Naive thymus-derived CD8-positive, alpha-beta T cell (primary cell): ENCODE measurements at regions not wholly inside any gene's neighbourhood (a gene's known extent, or its start where the extent isn't known, plus 50 kb on each side); places are given as distances from the start of the nearest gene placed in this dataset.

ENCODE experiments used
- ATAC-seq, 2 donors: fragments of 150-1000 bp; cut with Tn5 transposase in 1 of 2; sonication (Bioruptor Pico), chemical (Tn5 transposase) in 1 of 2; 1 replicate in 1 of 2; 2 replicates in 1 of 2; pipeline ENCODE4 v1.10.0; 2021; ENCODE audit warnings: mild to moderate bottlenecking in 2 of 2, moderate library complexity in 2 of 2
- POLR2A ChIA-PET: fragments of 350-600 bp; sonication (Branson Sonifier 250); formaldehyde crosslinking; loops from one replicate; lab custom pipeline; 2021; ENCODE audit warnings: antibody characterized with exemption; lab: Charles Lee
- DNase-seq, 10 donors: peaks; one replicate each; pipeline versions ENCODE4 v3.0.0 to v3.0.0-alpha.2; 2020 to 2022
- H3K27ac Mint-ChIP-seq, 10 donors: one replicate each; pipeline ENCODE4 v1.8.0; 2020 to 2022; ENCODE audit warnings: mild to moderate bottlenecking in 10 of 10, mixed read lengths in 10 of 10, moderate library complexity in 4 of 10, inconsistent platforms in 1 of 10
- H3K27me3 Mint-ChIP-seq, 5 donors: one replicate each; pipeline ENCODE4 v1.8.0; 2021 to 2022; ENCODE audit warnings: mixed read lengths in 5 of 5
- H3K36me3 Mint-ChIP-seq, 3 donors: one replicate each; pipeline ENCODE4 v1.8.0; 2020 to 2022; ENCODE audit warnings: mixed read lengths in 3 of 3, mild to moderate bottlenecking in 2 of 3, inconsistent platforms in 1 of 3
- H3K4me1 Mint-ChIP-seq, 4 donors: one replicate each; pipeline ENCODE4 v1.8.0; 2021 to 2022; ENCODE audit warnings: mixed read lengths in 4 of 4
- H3K4me3 Mint-ChIP-seq, 10 donors: one replicate each; pipeline ENCODE4 v1.8.0; 2020 to 2022; ENCODE audit warnings: mild to moderate bottlenecking in 10 of 10, mixed read lengths in 10 of 10, moderate library complexity in 6 of 10, inconsistent platforms in 1 of 10
- H3K9me3 Mint-ChIP-seq, 9 donors: one replicate each; pipeline ENCODE4 v1.8.0; 2020 to 2022; ENCODE audit warnings: mixed read lengths in 9 of 9, mild to moderate bottlenecking in 3 of 9, inconsistent platforms in 1 of 9, moderate library complexity in 1 of 9

GRCh38 chr18:24941174-24941951 lies 410.6 kb downstream of the ZNF521 start:
- Mint-ChIP-seq H3K36me3 (no peaks in the 10 kb centered on the region), H3K4me3 (no peak overlapping the region), H3K27me3 (peaks cover 0 to 6% (median 0%) of the 10 kb centered on the region in 5 donors), H3K4me1 (no peaks in the 10 kb centered on the region), H3K9me3 (peaks cover 0 to 2% (median 0%) of the 10 kb centered on the region in 9 donors), H3K27ac (no peak overlapping the region)
- DNase-seq, result no peak
- POLR2A ChIA-PET, result no interaction called here
- no peak for ATAC-seq

- peaks cover 0 to 2% (median 0%) of the 10 kb centered on the region in 9 donors for H3K9me3 Mint-ChIP-seq
- DNase-seq (no peak), ATAC-seq (no peak)
- no peak overlapping the region for H3K4me3 Mint-ChIP-seq
- no peaks in the 10 kb centered on the region for H3K36me3 Mint-ChIP-seq
- no peaks in the 10 kb centered on the region for H3K4me1 Mint-ChIP-seq
- POLR2A ChIA-PET, result no interaction called here
- no peak overlapping the region for H3K27ac Mint-ChIP-seq
- peaks cover 0 to 6% (median 0%) of the 10 kb centered on the region in 5 donors for H3K27me3 Mint-ChIP-seq
These were observed 409.8 kb downstream of the ZNF521 start for GRCh38 chr18:24942144-24942543.

DNA sequence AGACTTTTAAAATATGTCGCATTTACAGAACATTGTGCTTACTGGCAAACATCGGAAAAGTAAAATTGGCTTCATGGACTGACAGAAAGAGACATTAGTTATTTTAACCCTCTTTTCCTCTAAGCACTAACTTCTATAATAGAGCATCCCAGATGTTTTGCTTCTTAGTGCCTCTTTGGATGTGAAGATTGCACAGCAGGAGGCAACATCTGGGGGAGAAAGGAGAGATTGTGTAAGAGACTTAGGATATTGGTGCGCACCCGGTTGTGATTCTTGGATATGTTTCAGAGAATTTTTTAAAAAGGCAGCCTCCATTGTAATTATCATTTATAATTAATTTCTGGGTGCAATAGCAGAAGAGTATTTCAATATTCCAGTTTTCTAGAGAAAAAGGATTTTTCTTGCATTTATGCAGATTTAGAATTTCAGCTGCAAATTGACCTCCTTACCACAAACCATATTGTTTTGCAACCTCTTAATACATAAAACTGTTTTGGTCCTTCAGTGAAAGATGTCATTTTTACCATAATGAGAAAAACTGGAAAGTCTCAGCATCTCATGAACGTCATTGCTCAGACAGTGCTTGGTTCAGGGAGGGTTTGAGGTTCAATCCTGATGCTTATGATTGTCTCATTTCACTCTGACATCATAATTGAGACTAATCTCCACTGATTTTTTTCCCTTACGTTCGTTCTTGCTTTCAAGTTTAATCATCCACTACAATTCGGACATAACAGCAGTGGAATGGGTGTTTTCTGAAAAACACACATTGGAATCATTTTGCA lies 404.3 kb downstream of the ZNF521 start:
- Mint-ChIP-seq H3K4me3 (no peak overlapping the region), H3K4me1 (no peaks in the 10 kb centered on the region), H3K36me3 (no peaks in the 10 kb centered on the region)

GRCh38 chr18:24949908-24950307 lies 402.1 kb downstream of the ZNF521 start:
- Mint-ChIP-seq H3K36me3 (no peaks in the 10 kb centered on the region), H3K27ac (no peak overlapping the region), H3K4me3 (no peak overlapping the region), H3K4me1 (no peaks in the 10 kb centered on the region), H3K27me3 (peaks cover 0 to 2% (median 0%) of the 10 kb centered on the region in 5 donors), H3K9me3 (peaks cover 0 to 2% (median 0%) of the 10 kb centered on the region in 9 donors)
- DNase-seq, result no peak
- POLR2A ChIA-PET, result no interaction called here
- ATAC-seq, result no peak

More for the DNA sequence above, 404.3 kb downstream of the ZNF521 start:
- H3K27ac Mint-ChIP-seq, result no peak overlapping the region
- H3K27me3 Mint-ChIP-seq, result peaks cover 0 to 6% (median 0%) of the 10 kb centered on the region in 5 donors
- no peak for DNase-seq
- no peak for ATAC-seq
- peaks cover 0 to 2% (median 0%) of the 10 kb centered on the region in 9 donors for H3K9me3 Mint-ChIP-seq
- POLR2A ChIA-PET, result no interaction called here

DNA sequence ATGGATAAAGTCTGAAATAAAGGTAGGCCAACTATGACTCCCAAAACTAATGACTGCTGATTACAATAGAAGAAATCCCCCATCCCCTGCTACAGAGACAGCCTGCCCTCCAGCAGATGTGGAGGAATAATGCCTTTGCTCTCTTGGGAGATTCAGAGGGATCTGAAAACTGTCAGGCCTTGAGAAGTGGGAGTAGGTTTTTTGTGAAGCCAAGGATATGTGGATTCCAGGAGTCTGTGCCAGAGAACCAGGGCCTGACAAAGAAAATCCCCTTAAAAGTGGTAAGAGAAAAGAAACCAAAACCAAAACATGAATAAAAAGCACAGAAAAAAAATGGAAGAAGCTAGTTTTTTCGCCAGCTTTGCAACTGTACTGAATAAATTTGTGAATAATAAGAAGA lies 397.6 kb downstream of the ZNF521 start:
- POLR2A ChIA-PET, result no interaction called here
- no peaks in the 10 kb centered on the region for H3K36me3 Mint-ChIP-seq
- ATAC-seq, result no peak

GRCh38 chr18:24958001-24958400 lies 394.0 kb downstream of the ZNF521 start:
- peaks cover 0 to 2% (median 0%) of the 10 kb centered on the region in 9 donors for H3K9me3 Mint-ChIP-seq
- POLR2A ChIA-PET, result no interaction called here
- no peaks in the 10 kb centered on the region for H3K36me3 Mint-ChIP-seq
- H3K4me3 Mint-ChIP-seq, result no peak overlapping the region
- peaks cover 0 to 3% (median 0%) of the 10 kb centered on the region in 5 donors for H3K27me3 Mint-ChIP-seq
- DNase-seq (no peak), ATAC-seq (no peak)
- H3K4me1 Mint-ChIP-seq, result no peaks in the 10 kb centered on the region
- no peak overlapping the region for H3K27ac Mint-ChIP-seq

More for the DNA sequence above, 397.6 kb downstream of the ZNF521 start:
- H3K9me3 Mint-ChIP-seq, result peaks cover 0 to 2% (median 0%) of the 10 kb centered on the region in 9 donors
- no peak overlapping the region for H3K4me3 Mint-ChIP-seq
- no peaks in the 10 kb centered on the region for H3K4me1 Mint-ChIP-seq
- DNase-seq, result no peak
- H3K27me3 Mint-ChIP-seq, result peaks cover 0 to 3% (median 0%) of the 10 kb centered on the region in 5 donors
- no peak overlapping the region for H3K27ac Mint-ChIP-seq

GRCh38 chr18:24959051-24959476 lies 392.9 kb downstream of the ZNF521 start:
- Mint-ChIP-seq H3K4me3 (no peak overlapping the region), H3K36me3 (no peaks in the 10 kb centered on the region), H3K27me3 (peaks cover 0 to 3% (median 0%) of the 10 kb centered on the region in 5 donors), H3K27ac (no peak overlapping the region), H3K4me1 (peaks cover 0 to 3% (median 0%) of the 10 kb centered on the region in 4 donors), H3K9me3 (peaks cover 0 to 2% (median 0%) of the 10 kb centered on the region in 9 donors)
- POLR2A ChIA-PET, result no interaction called here
- no peak for ATAC-seq
- no peak for DNase-seq

DNA sequence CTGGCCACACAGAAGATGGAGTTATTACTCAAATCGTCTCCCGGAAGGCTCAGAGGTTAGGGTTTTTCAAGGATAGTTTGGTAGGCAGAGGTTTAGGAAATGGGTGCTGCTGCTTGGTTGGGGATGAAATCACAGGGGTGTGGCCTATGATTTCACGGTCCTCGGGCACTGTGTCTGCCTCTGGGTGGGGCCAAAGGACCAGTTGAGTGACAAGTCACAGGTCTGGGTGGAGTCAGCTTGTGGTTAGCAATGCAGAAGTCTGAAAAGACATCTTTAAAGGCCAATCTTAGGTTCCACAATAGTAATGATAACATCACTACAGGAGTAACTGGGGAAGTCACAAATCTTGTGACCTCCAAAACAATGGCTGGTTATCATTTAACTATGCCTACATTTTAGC lies 387.8 kb downstream of the ZNF521 start:
- ATAC-seq (no peak), DNase-seq (peak in 1 of 10 donors; percentile 21)
- no peaks in the 10 kb centered on the region for H3K36me3 Mint-ChIP-seq
- H3K9me3 Mint-ChIP-seq, result peaks cover 0 to 14% (median 1%) of the 10 kb centered on the region in 9 donors
- no peak overlapping the region for H3K4me3 Mint-ChIP-seq
- peaks cover 0 to 5% (median 0%) of the 10 kb centered on the region in 5 donors for H3K27me3 Mint-ChIP-seq
- H3K4me1 Mint-ChIP-seq, result peaks cover 0 to 9% (median 0%) of the 10 kb centered on the region in 4 donors
- POLR2A ChIA-PET, result no interaction called here
- H3K27ac Mint-ChIP-seq, result peak overlapping the region in 1 of 10 donors; percentile 34

DNA sequence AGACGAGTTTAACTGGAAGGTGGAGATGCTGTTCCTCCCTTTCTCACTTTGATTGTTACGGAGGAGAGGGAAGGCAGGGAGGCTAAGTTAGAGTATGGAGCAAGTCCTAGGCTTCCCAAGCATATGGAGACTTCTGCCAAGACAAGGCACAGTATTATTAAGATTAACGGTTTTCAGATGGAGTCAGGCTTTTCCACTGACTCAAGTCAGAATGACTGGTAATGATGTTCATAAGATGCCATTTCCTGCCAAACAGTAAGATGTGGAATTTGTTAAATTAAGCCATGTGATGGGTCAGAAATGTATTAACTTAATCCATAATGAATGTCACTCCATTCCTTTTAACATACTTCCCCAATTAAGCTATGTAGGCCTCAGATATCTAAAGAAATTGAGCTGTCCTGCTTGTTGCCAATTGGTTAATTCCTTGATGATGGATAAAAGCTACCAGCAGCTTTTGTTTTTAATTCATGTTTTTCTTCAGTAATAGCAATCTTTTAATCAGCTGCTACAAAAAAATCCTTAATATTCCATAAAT lies 383.7 kb downstream of the ZNF521 start:
- no peaks in the 10 kb centered on the region for H3K36me3 Mint-ChIP-seq

DNA sequence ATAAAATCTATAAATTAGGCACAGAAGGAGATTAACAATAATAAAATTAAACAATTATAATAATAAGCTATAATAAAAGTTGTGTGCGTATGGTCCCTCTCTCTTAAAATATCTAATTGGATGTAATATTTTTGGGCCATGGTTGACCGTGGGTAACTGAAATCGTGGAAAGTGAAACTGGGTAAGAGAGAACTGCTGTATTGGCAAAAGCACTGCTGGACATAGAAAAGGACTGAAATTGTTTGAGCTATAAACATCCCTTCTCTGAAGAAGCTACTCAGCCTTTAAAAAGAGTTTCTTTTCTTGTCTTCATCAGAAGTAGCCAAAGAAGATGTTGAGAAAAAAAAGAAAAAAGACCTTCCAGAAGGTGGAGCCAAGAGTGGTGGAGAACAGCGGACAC lies 379.4 kb downstream of the ZNF521 start:
- ATAC-seq, result no peak
- DNase-seq, result no peak
- H3K4me3 Mint-ChIP-seq, result no peak overlapping the region
- POLR2A ChIA-PET, result no interaction called here
- peaks cover 0 to 11% (median 0%) of the 10 kb centered on the region in 9 donors for H3K9me3 Mint-ChIP-seq
- H3K27me3 Mint-ChIP-seq, result peaks cover 0 to 4% (median 0%) of the 10 kb centered on the region in 5 donors
- H3K27ac Mint-ChIP-seq, result no peak overlapping the region
- H3K36me3 Mint-ChIP-seq, result no peaks in the 10 kb centered on the region
- H3K4me1 Mint-ChIP-seq, result no peaks in the 10 kb centered on the region

More for the DNA sequence above, 383.7 kb downstream of the ZNF521 start:
- Mint-ChIP-seq H3K4me3 (no peak overlapping the region), H3K27me3 (peaks cover 0 to 6% (median 0%) of the 10 kb centered on the region in 5 donors), H3K4me1 (peaks cover 0 to 9% (median 0%) of the 10 kb centered on the region in 4 donors), H3K27ac (no peak overlapping the region), H3K9me3 (peaks cover 0 to 21% (median 1%) of the 10 kb centered on the region in 9 donors)
- DNase-seq (no peak), ATAC-seq (no peak)
- POLR2A ChIA-PET, result no interaction called here

DNA sequence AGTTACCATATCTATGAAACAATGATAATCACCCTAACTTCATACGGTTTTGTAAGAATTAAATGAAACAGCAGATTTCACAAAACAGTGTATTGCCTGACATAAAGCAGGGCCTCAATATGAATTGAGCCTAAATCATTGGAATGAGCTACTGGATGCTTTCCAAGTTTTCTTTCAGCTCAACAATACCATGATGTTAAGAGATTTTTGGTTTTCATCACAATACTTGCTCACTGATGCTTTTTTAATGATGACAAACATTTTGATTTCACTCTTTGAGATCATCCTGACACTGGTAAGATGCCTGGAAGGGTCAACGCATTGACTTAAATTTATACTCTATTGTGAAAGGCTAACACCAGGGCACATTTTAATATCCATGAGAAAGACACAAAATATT lies 377.5 kb downstream of the ZNF521 start:
- POLR2A ChIA-PET, result no interaction called here
- no peak for DNase-seq
- H3K4me3 Mint-ChIP-seq, result no peak overlapping the region
- no peaks in the 10 kb centered on the region for H3K4me1 Mint-ChIP-seq
- ATAC-seq, result no peak
- no peaks in the 10 kb centered on the region for H3K36me3 Mint-ChIP-seq
- peaks cover 0 to 11% (median 0%) of the 10 kb centered on the region in 5 donors for H3K27me3 Mint-ChIP-seq
- peaks cover 0 to 6% (median 0%) of the 10 kb centered on the region in 9 donors for H3K9me3 Mint-ChIP-seq
- H3K27ac Mint-ChIP-seq, result no peak overlapping the region

DNA sequence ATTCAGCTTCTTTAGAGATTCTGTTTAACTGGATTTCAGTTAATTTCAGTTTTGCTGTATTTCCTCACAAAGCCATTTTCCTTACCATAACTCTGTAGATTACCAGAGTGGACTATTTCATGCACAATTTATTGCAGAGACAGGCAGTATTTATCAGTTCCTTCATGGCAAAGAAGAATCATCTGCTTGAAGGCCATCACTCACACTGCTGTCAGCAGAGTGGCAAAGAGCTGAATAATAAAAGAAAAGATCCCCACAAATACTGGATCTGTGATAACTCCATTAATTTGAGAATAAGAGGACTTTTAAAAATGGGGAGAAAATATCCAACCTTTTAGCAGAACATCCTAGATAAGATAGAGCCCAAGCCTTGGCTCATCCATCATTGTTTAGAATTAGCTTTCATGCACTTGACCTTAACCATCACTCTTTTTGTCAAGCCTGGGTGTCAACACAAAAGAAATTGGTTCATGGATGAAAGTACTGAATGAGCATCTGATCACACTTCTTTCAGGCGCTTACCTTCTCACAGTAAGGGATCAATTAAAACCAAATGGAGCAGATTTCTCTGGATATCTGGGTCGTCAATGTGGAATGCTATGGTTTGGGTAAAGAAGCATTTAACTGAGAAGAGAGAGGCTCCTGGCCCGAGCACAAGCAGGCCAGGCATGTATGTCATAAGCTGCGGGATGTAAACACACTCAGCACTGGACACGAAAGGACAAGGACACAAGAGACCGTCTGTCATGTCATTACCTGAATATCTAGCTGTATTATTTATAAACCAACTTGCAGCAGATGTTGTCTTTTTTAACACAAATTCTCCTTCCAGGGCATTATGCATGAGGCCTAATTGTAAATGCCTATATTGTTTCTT lies 376.2 kb downstream of the ZNF521 start:
- POLR2A ChIA-PET, result no interaction called here
- Mint-ChIP-seq H3K27me3 (peaks cover 0 to 14% (median 0%) of the 10 kb centered on the region in 5 donors), H3K27ac (no peak overlapping the region), H3K4me1 (no peaks in the 10 kb centered on the region), H3K9me3 (peaks cover 0 to 5% (median 0%) of the 10 kb centered on the region in 9 donors), H3K4me3 (no peak overlapping the region), H3K36me3 (no peaks in the 10 kb centered on the region)
- no peak for DNase-seq
- no peak for ATAC-seq
